HEK293 (cell line): ENCODE measurements at regions not wholly inside any gene's neighbourhood (a gene's known extent, or its start where the extent isn't known, plus 50 kb on each side); places are given as distances from the start of the nearest gene placed in this dataset.

Experiments
- ZNF768 ChIP-seq: fragments of 450-650 bp; formaldehyde crosslinking; IDR thresholded peaks from 2 replicates; pipeline ENCODE4 v1.5.1; 2018; ENCODE audit warnings: missing biosample characterization, mild to moderate bottlenecking, missing genetic modification characterization
- TF ChIP-seq, protein P1 (sequence below): fragments of 450-650 bp; formaldehyde crosslinking; IDR thresholded peaks from 2 replicates; pipeline ENCODE4 v1.5.1; 2016; ENCODE audit warnings: missing biosample characterization, missing genetic modification characterization

DNA sequence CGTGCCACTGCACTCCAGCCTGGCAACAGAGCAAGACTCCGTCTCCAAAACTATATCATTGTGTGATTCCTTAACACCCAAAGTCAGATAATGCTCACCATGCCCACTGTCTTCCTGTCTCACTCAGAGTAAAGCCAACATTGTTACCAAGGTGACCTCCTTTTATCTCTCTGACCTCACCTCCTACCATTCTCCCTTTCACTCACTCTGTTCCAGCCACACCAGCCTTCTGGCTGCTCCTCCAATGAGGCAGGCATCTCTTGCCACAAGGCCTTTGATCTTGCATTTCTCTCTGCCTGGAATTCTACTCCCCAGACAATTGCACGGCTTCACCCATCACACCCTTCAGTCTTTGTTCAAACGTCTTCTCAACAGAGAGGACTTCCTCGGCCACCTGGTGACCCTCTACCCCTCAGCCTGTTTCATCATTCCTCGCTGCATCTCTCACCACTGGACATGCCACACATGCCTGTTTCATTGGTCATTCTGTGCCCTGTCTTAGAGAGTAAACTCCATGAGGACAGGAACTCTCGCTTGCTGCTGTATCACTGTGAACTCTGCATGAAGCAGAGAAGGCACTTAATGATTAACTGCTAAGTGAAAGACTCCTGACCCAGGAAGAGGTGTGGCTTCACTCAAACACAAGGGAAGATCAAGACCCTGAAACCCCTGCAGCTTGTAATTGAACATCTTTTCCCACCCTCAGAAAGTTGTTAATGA, 67.1 kb upstream of the CAPZB start:
- TF ChIP-seq, protein P1, sequence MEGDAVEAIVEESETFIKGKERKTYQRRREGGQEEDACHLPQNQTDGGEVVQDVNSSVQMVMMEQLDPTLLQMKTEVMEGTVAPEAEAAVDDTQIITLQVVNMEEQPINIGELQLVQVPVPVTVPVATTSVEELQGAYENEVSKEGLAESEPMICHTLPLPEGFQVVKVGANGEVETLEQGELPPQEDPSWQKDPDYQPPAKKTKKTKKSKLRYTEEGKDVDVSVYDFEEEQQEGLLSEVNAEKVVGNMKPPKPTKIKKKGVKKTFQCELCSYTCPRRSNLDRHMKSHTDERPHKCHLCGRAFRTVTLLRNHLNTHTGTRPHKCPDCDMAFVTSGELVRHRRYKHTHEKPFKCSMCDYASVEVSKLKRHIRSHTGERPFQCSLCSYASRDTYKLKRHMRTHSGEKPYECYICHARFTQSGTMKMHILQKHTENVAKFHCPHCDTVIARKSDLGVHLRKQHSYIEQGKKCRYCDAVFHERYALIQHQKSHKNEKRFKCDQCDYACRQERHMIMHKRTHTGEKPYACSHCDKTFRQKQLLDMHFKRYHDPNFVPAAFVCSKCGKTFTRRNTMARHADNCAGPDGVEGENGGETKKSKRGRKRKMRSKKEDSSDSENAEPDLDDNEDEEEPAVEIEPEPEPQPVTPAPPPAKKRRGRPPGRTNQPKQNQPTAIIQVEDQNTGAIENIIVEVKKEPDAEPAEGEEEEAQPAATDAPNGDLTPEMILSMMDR, result no peak
- no peak for TF ChIP-seq ZNF768 (tag by site-specific recombination)
